PC-3 (cell line): ENCODE measurements at regions not wholly inside any gene's neighbourhood (a gene's known extent, or its start where the extent isn't known, plus 50 kb on each side); places are given as distances from the start of the nearest gene placed in this dataset.

ENCODE experiments used
- CTCF ChIP-seq: fragments of 300-600 bp; sonication (generic); conservative IDR thresholded peaks from 2 replicates; pipeline ENCODE4 v1.5.1; 2017; ENCODE audit warnings: antibody characterized with exemption, low read depth, mild to moderate bottlenecking, low read length
- EZH2phosphoT487 ChIP-seq: fragments of 300-600 bp; sonication (generic); IDR thresholded peaks from 2 replicates; pipeline ENCODE4 v1.6.1; 2018; ENCODE audit warnings: mild to moderate bottlenecking, antibody characterized with exemption, low read length, borderline replicate concordance

GRCh38 chr11:70886256-70886655, 366.1 kb downstream of the SHANK2 start:
- no peak for TF ChIP-seq EZH2phosphoT487
- no peak for TF ChIP-seq CTCF
